ENCODE measurements at regions not wholly inside any gene's neighbourhood (a gene's known extent, or its start where the extent isn't known, plus 50 kb on each side); places are given as distances from the start of the nearest gene placed in this dataset.

DNA sequence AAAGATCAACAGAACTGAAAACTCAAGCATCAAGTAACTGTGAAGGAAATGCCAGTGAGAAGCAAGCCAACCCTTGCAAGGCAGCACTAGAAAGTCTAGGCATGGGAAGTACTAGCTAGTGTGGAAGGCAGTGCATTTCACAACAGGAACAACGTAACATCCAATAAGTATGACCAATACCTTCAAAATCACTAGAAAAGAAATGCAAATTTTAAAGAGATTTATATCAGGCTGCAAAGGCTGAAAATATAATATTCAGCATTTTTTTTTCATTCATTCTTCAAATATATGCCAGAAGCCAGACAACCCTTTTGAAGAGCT is 121.9 kb downstream of the DLEU7 start:
- Histone ChIP-seq H3K27me3 (no peaks in the 10 kb centered on the region), H3K27ac (no peak overlapping the region), H3K4me1 (no peaks in the 10 kb centered on the region), H3K36me3 (no peaks in the 10 kb centered on the region), H3K9me3 (no peaks in the 10 kb centered on the region), H3K4me3 (no peak overlapping the region)
- WGBS, 5 donors: 81 to 96% (median 85%) methylated on average over 1 of the region's 1 CpG
- no peak for DNase-seq
- intact Hi-C loops (cut with DNase I; ENCODE audit: low total_unique reads): no loop called here
- no peak for TF ChIP-seq CTCF (IDR thresholded peaks at IDR 0.05)
- no peak for TF ChIP-seq POLR2A (IDR thresholded peaks at IDR 0.05)
- TF ChIP-seq EP300 (IDR thresholded peaks at IDR 0.05): no peak
- TF ChIP-seq POLR2AphosphoS5 (IDR thresholded peaks at IDR 0.05): no peak

DNA sequence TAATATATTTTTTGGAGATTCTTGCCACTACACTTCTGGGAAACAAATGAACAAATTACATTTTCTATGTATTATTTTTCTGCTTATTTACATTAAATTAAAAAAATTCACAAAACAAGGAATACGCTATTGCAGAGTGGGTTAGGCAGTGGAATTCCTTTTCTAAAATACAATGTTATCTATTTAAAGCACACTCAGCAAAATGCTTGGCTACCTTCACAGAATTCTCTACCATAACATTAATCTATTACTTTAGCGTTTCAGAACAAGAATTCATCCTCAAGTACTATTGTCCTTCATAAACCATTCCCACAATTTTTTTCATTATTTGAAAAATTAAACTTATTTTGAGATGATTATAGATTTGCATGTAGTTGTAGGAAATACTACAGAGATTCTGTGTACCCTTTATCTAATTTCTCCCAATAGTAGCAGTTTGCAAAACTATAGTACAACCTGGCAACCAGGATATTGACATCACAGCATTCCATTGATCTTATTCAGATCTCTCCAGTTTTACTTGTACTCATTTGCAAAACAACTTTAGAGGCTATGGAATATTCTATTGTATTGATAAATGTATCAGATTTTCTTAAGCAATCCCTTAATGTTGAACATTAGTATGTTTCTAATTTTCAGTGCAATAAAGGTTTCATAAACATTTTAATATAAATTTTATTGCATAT is 120.9 kb downstream of the DLEU7 start:
- no peaks in the 10 kb centered on the region for H3K36me3 ChIP-seq
- no peaks in the 10 kb centered on the region for H3K27me3 ChIP-seq
- WGBS, 5 donors: 92 to 95% (median 93%) methylated on average over 2 of the region's 2 CpGs
- TF ChIP-seq POLR2A (IDR thresholded peaks at IDR 0.05): no peak
- no peak for TF ChIP-seq POLR2AphosphoS5 (IDR thresholded peaks at IDR 0.05)
- no peak for TF ChIP-seq EP300 (IDR thresholded peaks at IDR 0.05)
- no peak for TF ChIP-seq CTCF (IDR thresholded peaks at IDR 0.05)
- no peaks in the 10 kb centered on the region for H3K9me3 ChIP-seq
- no peak for DNase-seq
- intact Hi-C loops (cut with DNase I; ENCODE audit: low total_unique reads): no loop called here
- H3K4me1 ChIP-seq: no peaks in the 10 kb centered on the region
- H3K27ac ChIP-seq: no peak overlapping the region
- H3K4me3 ChIP-seq: no peak overlapping the region

DNA sequence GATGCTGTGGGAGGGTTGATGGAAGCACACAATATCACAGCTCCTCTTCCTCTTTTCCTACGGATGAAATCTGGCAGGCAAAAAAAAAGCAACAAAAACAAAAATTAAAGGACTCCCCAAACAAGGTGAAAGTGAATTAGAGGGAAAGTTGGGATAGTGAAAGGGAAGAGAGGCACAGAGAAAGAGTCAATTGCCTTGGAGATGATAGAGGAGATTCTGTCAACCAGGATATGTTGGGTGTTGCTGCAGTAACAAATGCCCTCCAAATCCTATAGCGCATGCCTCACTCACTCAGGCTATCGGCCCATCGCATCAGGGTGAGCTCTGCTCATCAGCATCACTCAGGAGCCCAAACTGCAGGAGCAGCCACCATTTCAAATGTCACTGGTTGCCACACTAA is 119.1 kb downstream of the DLEU7 start:
- no peak for DNase-seq
- intact Hi-C loops (cut with DNase I; ENCODE audit: low total_unique reads): no loop called here
- H3K4me3 ChIP-seq: no peak overlapping the region
- H3K27me3 ChIP-seq: no peaks in the 10 kb centered on the region
- H3K9me3 ChIP-seq: peaks cover 0 to 4% (median 0%) of the 10 kb centered on the region in 4 donors
- no peak overlapping the region for H3K27ac ChIP-seq
- H3K4me1 ChIP-seq: no peaks in the 10 kb centered on the region
- H3K36me3 ChIP-seq: no peaks in the 10 kb centered on the region
- TF ChIP-seq EP300 (IDR thresholded peaks at IDR 0.05) (no peak), POLR2AphosphoS5 (IDR thresholded peaks at IDR 0.05) (no peak), POLR2A (IDR thresholded peaks at IDR 0.05) (no peak), CTCF (IDR thresholded peaks at IDR 0.05) (no peak)
- 91 to 97% (median 96%) methylated on average over 4 of the region's 4 CpGs for WGBS, 5 donors

GRCh38 chr13:50724913-50725312 is 118.6 kb downstream of the DLEU7 start:
- no peak overlapping the region for H3K4me3 ChIP-seq
- peaks cover 0 to 4% (median 0%) of the 10 kb centered on the region in 4 donors for H3K9me3 ChIP-seq
- no peaks in the 10 kb centered on the region for H3K36me3 ChIP-seq
- no peak for TF ChIP-seq POLR2AphosphoS5 (IDR thresholded peaks at IDR 0.05)
- TF ChIP-seq CTCF (IDR thresholded peaks at IDR 0.05): no peak
- TF ChIP-seq EP300 (IDR thresholded peaks at IDR 0.05): no peak
- no peak for TF ChIP-seq POLR2A (IDR thresholded peaks at IDR 0.05)
- no peaks in the 10 kb centered on the region for H3K27me3 ChIP-seq
- DNase-seq: no peak
- intact Hi-C loops (cut with DNase I; ENCODE audit: low total_unique reads): no loop called here
- H3K27ac ChIP-seq: no peak overlapping the region
- no peaks in the 10 kb centered on the region for H3K4me1 ChIP-seq
- WGBS, 5 donors: 68 to 85% (median 75%) methylated on average over 5 of the region's 5 CpGs
